Upper lobe of right lung (tissue), 1 donor: ENCODE measurements at regions not wholly inside any gene's neighbourhood (a gene's known extent, or its start where the extent isn't known, plus 50 kb on each side); places are given as distances from the start of the nearest gene placed in this dataset.
A peak's percentile ranks its signal among the peaks of the same experiment; 100 is the strongest.

Experiments used
- ATAC-seq: fragments of 200-7000 bp; cut with Tn5 transposase; one replicate; pipeline ENCODE4 v1.9.1; 2020; ENCODE audit warnings: mild to moderate bottlenecking, moderate library complexity
- DNase-seq: peaks from one replicate; pipeline ENCODE4 v3.0.0-alpha.2; 2020
- H3K27ac ChIP-seq: fragments of 200-600 bp; one replicate; pipeline ENCODE4 v1.8.0; 2022
- H3K27me3 ChIP-seq: fragments of 200-600 bp; one replicate; pipeline ENCODE4 v1.8.0; 2022; ENCODE audit warnings: mild to moderate bottlenecking
- H3K36me3 ChIP-seq: fragments of 200-600 bp; one replicate; pipeline ENCODE4 v1.8.0; 2022
- H3K4me1 ChIP-seq: fragments of 200-600 bp; one replicate; pipeline ENCODE4 v1.8.0; 2022
- H3K4me3 ChIP-seq: fragments of 200-600 bp; one replicate; pipeline ENCODE4 v1.8.0; 2022; ENCODE audit warnings: mild to moderate bottlenecking
- H3K9me3 ChIP-seq: fragments of 200-600 bp; one replicate; pipeline ENCODE4 v1.8.0; 2022
- intact Hi-C: fragments of 100-400 bp; cut with DNase I; formaldehyde crosslinking; loops from one replicate; pipeline ENCODE4 v1.11.0; 2022
- TF ChIP-seq, protein P1 (sequence below): fragments of 200-600 bp; IDR thresholded peaks from one replicate; pipeline ENCODE4 v1.8.0; 2022; ENCODE audit warnings: antibody characterized with exemption
- donor health status: DM: no; HTN: yes; CAD: no; lungs with severe emphysema.

DNA sequence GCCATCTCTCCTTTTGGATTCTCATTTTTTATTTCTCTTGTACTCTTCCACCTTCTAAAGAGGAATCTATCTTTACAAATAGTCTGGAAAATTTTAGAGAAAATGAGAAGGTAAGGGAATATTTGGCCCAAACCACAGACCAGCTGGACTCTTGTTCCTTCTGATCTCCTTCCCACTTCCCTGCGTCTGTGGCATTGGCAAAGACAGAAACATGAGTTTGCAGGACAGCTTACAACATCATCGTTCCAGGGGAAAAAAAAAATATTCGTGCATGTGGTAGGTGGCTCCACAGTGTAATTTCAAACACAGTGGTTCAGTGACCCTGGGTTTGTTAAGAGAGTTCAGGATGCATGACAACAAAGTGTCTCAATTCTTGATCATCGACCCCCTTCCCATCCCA, 755.0 kb downstream of the DNAH5 start:
- H3K27ac ChIP-seq, result no peak overlapping the region
- peak; percentile 42 for ATAC-seq
- no peak for DNase-seq
- H3K4me3 ChIP-seq, result no peak overlapping the region
- H3K27me3 ChIP-seq, result no peaks in the 10 kb centered on the region
- no peaks in the 10 kb centered on the region for H3K4me1 ChIP-seq
- H3K36me3 ChIP-seq, result no peaks in the 10 kb centered on the region
- TF ChIP-seq, protein P1, sequence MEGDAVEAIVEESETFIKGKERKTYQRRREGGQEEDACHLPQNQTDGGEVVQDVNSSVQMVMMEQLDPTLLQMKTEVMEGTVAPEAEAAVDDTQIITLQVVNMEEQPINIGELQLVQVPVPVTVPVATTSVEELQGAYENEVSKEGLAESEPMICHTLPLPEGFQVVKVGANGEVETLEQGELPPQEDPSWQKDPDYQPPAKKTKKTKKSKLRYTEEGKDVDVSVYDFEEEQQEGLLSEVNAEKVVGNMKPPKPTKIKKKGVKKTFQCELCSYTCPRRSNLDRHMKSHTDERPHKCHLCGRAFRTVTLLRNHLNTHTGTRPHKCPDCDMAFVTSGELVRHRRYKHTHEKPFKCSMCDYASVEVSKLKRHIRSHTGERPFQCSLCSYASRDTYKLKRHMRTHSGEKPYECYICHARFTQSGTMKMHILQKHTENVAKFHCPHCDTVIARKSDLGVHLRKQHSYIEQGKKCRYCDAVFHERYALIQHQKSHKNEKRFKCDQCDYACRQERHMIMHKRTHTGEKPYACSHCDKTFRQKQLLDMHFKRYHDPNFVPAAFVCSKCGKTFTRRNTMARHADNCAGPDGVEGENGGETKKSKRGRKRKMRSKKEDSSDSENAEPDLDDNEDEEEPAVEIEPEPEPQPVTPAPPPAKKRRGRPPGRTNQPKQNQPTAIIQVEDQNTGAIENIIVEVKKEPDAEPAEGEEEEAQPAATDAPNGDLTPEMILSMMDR, result no peak
- H3K9me3 ChIP-seq, result no peaks in the 10 kb centered on the region
- intact Hi-C loops, result no loop called here

DNA sequence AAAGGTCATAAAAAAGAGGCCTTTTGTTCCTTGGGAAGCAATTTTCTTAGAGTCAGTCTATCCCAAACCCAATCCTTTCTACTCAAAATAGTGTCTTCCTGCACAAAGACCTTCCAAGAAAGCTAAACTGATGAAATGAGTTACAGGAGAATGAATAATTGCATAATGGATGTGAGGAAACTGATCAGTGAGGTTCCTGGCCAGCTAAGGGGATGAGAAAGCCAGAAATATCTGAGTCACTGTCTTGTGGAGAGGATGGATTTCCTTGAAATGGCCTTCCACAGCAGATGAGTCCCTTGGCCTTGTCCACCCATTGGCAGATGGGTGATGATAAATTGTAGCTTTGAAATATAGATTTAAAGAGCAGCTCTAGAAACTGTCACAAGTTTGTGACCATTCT, 756.1 kb downstream of the DNAH5 start:
- Histone ChIP-seq H3K4me3 (no peak overlapping the region), H3K27ac (no peak overlapping the region), H3K36me3 (no peaks in the 10 kb centered on the region), H3K4me1 (no peaks in the 10 kb centered on the region), H3K27me3 (no peaks in the 10 kb centered on the region), H3K9me3 (no peaks in the 10 kb centered on the region)
- DNase-seq, result no peak
- TF ChIP-seq, protein P1, result no peak
- intact Hi-C loops, result no loop called here
- ATAC-seq, result peak; percentile 71

DNA sequence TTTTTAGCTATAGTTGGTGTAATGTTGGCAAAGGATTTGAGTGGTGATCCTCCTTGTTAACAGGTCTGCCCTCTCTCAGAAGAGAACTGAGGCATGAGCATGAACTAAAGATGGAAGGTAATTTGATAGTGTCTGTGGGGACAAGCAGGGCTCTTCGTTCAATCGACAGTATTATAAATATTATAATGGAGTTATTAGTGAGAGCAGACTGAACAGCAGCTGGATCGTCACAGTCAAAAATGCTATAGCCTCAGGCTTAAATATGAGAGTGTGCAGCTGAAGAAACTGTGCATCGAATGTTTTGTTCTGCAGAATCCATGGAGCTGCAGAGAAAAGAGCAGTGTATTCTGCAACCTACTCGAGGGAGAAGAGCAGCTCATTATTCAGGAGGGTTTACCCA, 757.3 kb downstream of the DNAH5 start:
- no peaks in the 10 kb centered on the region for H3K36me3 ChIP-seq
- H3K9me3 ChIP-seq, result no peaks in the 10 kb centered on the region
- TF ChIP-seq, protein P1, result no peak
- no peaks in the 10 kb centered on the region for H3K4me1 ChIP-seq
- intact Hi-C loops, result no loop called here
- DNase-seq, result no peak
- H3K27me3 ChIP-seq, result no peaks in the 10 kb centered on the region
- H3K4me3 ChIP-seq, result no peak overlapping the region
- no peak overlapping the region for H3K27ac ChIP-seq
- no peak for ATAC-seq

DNA sequence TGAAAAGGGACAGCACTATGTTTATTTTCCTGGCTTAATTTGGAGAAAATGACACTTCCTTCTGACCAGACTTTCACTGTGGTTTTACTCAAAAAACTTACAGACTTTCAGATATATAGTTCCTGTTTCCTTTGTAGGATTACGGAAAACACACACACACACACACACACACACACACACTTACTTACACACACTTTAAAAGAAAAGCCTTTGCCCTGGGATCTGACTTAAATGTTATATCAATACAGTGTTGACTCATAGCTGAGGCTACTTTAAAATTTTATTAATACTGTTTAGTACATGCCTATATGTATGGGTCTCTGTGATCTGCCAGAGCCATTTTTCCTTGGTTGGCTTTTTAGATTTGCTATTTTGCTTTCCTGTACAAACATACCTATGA, 758.3 kb downstream of the DNAH5 start:
- DNase-seq (no peak), ATAC-seq (peak; percentile 57)
- no peaks in the 10 kb centered on the region for H3K27me3 ChIP-seq
- no peaks in the 10 kb centered on the region for H3K9me3 ChIP-seq
- H3K4me1 ChIP-seq, result no peaks in the 10 kb centered on the region
- intact Hi-C loops, result no loop called here
- no peak overlapping the region for H3K27ac ChIP-seq
- no peaks in the 10 kb centered on the region for H3K36me3 ChIP-seq
- H3K4me3 ChIP-seq, result no peak overlapping the region
- TF ChIP-seq, protein P1, result no peak

- no peak for DNase-seq
- no peak overlapping the region for H3K27ac ChIP-seq
- intact Hi-C loops, result no loop called here
- H3K4me1 ChIP-seq, result no peaks in the 10 kb centered on the region
- no peaks in the 10 kb centered on the region for H3K36me3 ChIP-seq
- no peak for ATAC-seq
- no peak overlapping the region for H3K4me3 ChIP-seq
- H3K9me3 ChIP-seq, result no peaks in the 10 kb centered on the region
- TF ChIP-seq, protein P1, result no peak
- H3K27me3 ChIP-seq, result no peaks in the 10 kb centered on the region
These were observed 764.9 kb downstream of the DNAH5 start for GRCh38 chr5:13179407-13180087.

DNA sequence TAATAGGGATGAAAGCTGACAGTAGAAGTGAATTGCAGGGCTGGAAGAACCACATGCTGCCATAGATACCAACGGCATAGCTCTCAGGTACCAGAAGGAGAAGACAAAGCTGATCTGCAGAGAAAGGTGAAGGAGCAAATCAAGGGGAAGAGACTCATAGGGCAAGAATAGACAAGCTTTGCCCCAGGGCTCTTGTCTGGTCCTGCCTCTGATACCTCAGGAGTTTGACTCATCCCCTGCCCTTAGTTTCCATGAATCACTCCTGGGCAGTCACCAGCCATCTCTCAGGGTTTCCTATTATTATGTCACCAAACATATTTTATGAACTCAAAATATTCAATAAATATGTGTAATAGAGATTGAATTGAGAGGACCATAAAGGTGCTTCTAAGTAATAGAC, 800.9 kb downstream of the DNAH5 start:
- intact Hi-C loops, result no loop called here
- Histone ChIP-seq H3K36me3 (no peaks in the 10 kb centered on the region), H3K27ac (no peak overlapping the region), H3K4me3 (no peak overlapping the region), H3K4me1 (no peaks in the 10 kb centered on the region), H3K9me3 (no peaks in the 10 kb centered on the region), H3K27me3 (no peaks in the 10 kb centered on the region)
- DNase-seq (no peak), ATAC-seq (no peak)
- TF ChIP-seq, protein P1, result no peak
